Panc1 (cell line): ENCODE measurements at regions not wholly inside any gene's neighbourhood (a gene's known extent, or its start where the extent isn't known, plus 50 kb on each side); places are given as distances from the start of the nearest gene placed in this dataset.

ENCODE experiments used
- ATAC-seq: fragments of 200-7000 bp; cut with Tn5 transposase; 2 replicates; pipeline ENCODE4 v1.9.1; 2020; ENCODE audit warnings: mild to moderate bottlenecking, moderate library complexity
- BruUV-seq: library from RNA; stranded (reverse); fragments of 400-500 nt; replicated peaks from 2 replicates; lab custom pipeline; 2021; lab: Mats Ljungman, UMichigan
- CTCF ChIA-PET: fragments of 300-600 bp; sonication (Branson Sonifier 250); formaldehyde crosslinking; loops from one replicate; lab custom pipeline; 2022; ENCODE audit warnings: antibody characterized with exemption; lab: Charles Lee
- POLR2A ChIA-PET: fragments of 300-600 bp; sonication (Branson Sonifier 250); formaldehyde crosslinking; loops from one replicate; lab custom pipeline; 2022; ENCODE audit warnings: antibody characterized with exemption; lab: Charles Lee
- DNase-seq: peaks from one replicate; pipeline ENCODE4 v3.0.0-alpha.2; 2010; ENCODE audit warnings: low read depth, low spot score
- H3K27ac ChIP-seq: 2 replicates; pipeline ENCODE4 v1.5.1; 2011; ENCODE audit warnings: mild to moderate bottlenecking, low read length, inconsistent platforms
- H3K27me3 ChIP-seq: fragments of 200-500 bp; sonication (Bioruptor generic); 2 replicates; pipeline ENCODE4 v1.6.0; 2014; ENCODE audit warnings: low read length, inconsistent platforms; ENCODE audit not compliant: control insufficient read depth, insufficient read depth
- H3K36me3 ChIP-seq: fragments of 200-500 bp; sonication (Bioruptor generic); 2 replicates; pipeline ENCODE4 v1.5.1; 2014; ENCODE audit warnings: inconsistent platforms, mild to moderate bottlenecking, low read length, moderate library complexity; ENCODE audit not compliant: control insufficient read depth, insufficient read depth
- H3K4me1 ChIP-seq: 2 replicates; pipeline ENCODE4 v1.5.1; 2011; ENCODE audit warnings: inconsistent platforms, mild to moderate bottlenecking, low read length, moderate library complexity; ENCODE audit not compliant: control insufficient read depth, insufficient read depth
- H3K4me3 ChIP-seq, 2 experiments: 2 replicates each; pipeline ENCODE4 v1.5.1; 2011 to 2012; ENCODE audit warnings: low read depth in 2 of 2, low read length in 2 of 2, mild to moderate bottlenecking in 2 of 2, inconsistent platforms in 1 of 2, moderate library complexity in 1 of 2
- H3K9me3 ChIP-seq: fragments of 200-500 bp; sonication (Bioruptor generic); 2 replicates; pipeline ENCODE4 v1.5.1; 2014; ENCODE audit warnings: low read depth, mild to moderate bottlenecking, inconsistent platforms, low read length, moderate library complexity; ENCODE audit not compliant: control insufficient read depth, insufficient read depth
- CTCF ChIP-seq: fragments of 450-650 bp; IDR thresholded peaks from 2 replicates; pipeline ENCODE4 v1.5.1; 2017; ENCODE audit warnings: mild to moderate bottlenecking
- POLR2AphosphoS5 ChIP-seq: IDR thresholded peaks from 2 replicates; pipeline ENCODE4 v1.6.1; 2012; ENCODE audit warnings: mild to moderate bottlenecking, low read depth, low read length, moderate library complexity
- SIN3A ChIP-seq: IDR thresholded peaks from 2 replicates; pipeline ENCODE4 v1.6.1; 2012; ENCODE audit warnings: low read depth, mild to moderate bottlenecking, low read length, moderate library complexity, borderline replicate concordance; ENCODE audit not compliant: insufficient read depth
- TCF7L2 ChIP-seq: IDR thresholded peaks from 2 replicates; pipeline ENCODE4 v1.6.1; 2011; ENCODE audit warnings: mild to moderate bottlenecking, low read depth, low read length, inconsistent platforms
- in situ Hi-C: cut with HindIII; loops from 2 replicates; pipeline ENCODE4 v1.10.0; 2016; ENCODE audit warnings: low sequenced_read_pairs, low pct_unique_long_range_greater_than_20kb
- intact Hi-C: fragments of 100-400 bp; cut with micrococcal nuclease; formaldehyde crosslinking; loops from one replicate; pipeline ENCODE4 v1.10.0; 2022; ENCODE audit not compliant: unreplicated experiment
- TF ChIP-seq, protein P1 (sequence below), 2 experiments: IDR thresholded peaks; 2 replicates each; pipeline ENCODE4 v1.6.1; 2011 to 2012; ENCODE audit warnings: low read depth in 2 of 2, control low read depth in 1 of 2, low read length in 1 of 2, mild to moderate bottlenecking in 1 of 2, moderate library complexity in 1 of 2; ENCODE audit not compliant: insufficient read depth in 1 of 2

DNA sequence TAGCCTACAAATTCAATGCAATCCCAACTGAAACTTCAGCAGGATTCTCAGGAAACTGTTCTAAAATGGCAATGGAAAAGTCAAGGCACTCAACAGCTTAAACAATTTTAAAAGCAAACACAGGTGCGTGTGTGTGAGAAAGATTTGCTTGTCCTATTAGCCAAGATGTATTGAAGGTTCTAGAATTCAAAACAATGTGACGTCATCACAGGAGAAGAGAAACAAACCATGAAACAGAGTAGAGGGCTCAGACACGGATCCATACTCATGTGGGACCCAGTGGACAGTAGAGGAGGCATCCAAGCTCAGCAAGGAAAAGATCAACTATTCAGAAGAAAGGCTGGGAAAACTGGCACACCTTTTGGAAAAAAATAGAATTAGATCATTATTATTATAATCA lies 152.8 kb upstream of the DHRS4 start:
- Histone ChIP-seq H3K9me3 (no peaks in the 10 kb centered on the region), H3K27me3 (no peaks in the 10 kb centered on the region), H3K27ac (no peak overlapping the region), H3K4me1 (no peaks in the 10 kb centered on the region), H3K4me3 (no peak overlapping the region), H3K36me3 (no peaks in the 10 kb centered on the region)
- in situ Hi-C loops, result no loop called here
- POLR2A ChIA-PET, result no interaction called here
- ATAC-seq, result no peak
- intact Hi-C loops, result no loop called here
- TF ChIP-seq POLR2AphosphoS5, result no peak
- no peak for TF ChIP-seq CTCF
- no peak for TF ChIP-seq SIN3A
- no peak for TF ChIP-seq TCF7L2
- TF ChIP-seq, protein P1, sequence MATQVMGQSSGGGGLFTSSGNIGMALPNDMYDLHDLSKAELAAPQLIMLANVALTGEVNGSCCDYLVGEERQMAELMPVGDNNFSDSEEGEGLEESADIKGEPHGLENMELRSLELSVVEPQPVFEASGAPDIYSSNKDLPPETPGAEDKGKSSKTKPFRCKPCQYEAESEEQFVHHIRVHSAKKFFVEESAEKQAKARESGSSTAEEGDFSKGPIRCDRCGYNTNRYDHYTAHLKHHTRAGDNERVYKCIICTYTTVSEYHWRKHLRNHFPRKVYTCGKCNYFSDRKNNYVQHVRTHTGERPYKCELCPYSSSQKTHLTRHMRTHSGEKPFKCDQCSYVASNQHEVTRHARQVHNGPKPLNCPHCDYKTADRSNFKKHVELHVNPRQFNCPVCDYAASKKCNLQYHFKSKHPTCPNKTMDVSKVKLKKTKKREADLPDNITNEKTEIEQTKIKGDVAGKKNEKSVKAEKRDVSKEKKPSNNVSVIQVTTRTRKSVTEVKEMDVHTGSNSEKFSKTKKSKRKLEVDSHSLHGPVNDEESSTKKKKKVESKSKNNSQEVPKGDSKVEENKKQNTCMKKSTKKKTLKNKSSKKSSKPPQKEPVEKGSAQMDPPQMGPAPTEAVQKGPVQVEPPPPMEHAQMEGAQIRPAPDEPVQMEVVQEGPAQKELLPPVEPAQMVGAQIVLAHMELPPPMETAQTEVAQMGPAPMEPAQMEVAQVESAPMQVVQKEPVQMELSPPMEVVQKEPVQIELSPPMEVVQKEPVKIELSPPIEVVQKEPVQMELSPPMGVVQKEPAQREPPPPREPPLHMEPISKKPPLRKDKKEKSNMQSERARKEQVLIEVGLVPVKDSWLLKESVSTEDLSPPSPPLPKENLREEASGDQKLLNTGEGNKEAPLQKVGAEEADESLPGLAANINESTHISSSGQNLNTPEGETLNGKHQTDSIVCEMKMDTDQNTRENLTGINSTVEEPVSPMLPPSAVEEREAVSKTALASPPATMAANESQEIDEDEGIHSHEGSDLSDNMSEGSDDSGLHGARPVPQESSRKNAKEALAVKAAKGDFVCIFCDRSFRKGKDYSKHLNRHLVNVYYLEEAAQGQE (IDR thresholded peaks at IDR 0.05; ENCODE audit: insufficient read depth in 1 of 2, low read depth in 2 of 2, low read length in 1 of 2), result no peak
- CTCF ChIA-PET, result no interaction called here
- BruUV-seq, result no TSS peak
- no peak for DNase-seq

- no TSS peak for BruUV-seq
- CTCF ChIA-PET, result no interaction called here
- no peaks in the 10 kb centered on the region for H3K4me1 ChIP-seq
- H3K27me3 ChIP-seq, result no peaks in the 10 kb centered on the region
- TF ChIP-seq TCF7L2 (no peak), SIN3A (no peak), CTCF (no peak), POLR2AphosphoS5 (no peak)
- TF ChIP-seq, protein P1 (IDR thresholded peaks at IDR 0.05; ENCODE audit: insufficient read depth in 1 of 2, low read depth in 2 of 2, low read length in 1 of 2), result no peak
- no peaks in the 10 kb centered on the region for H3K9me3 ChIP-seq
- H3K36me3 ChIP-seq, result no peaks in the 10 kb centered on the region
- H3K4me3 ChIP-seq, result no peak overlapping the region
- intact Hi-C loops (no loop called here), in situ Hi-C loops (no loop called here)
- POLR2A ChIA-PET, result no interaction called here
- no peak for DNase-seq
- no peak for ATAC-seq
- H3K27ac ChIP-seq, result no peak overlapping the region
Measured at GRCh38 chr14:23801766-23802165, 151.8 kb upstream of the DHRS4 start.
